ENCODE measurements at regions not wholly inside any gene's neighbourhood (a gene's known extent, or its start where the extent isn't known, plus 50 kb on each side); places are given as distances from the start of the nearest gene placed in this dataset.

GRCh38 chr5:52448111-52448510 is 339.6 kb upstream of the ITGA1 start:
- 36% methylated on average over 2 of the region's 2 CpGs for WGBS (ENCODE audit: low lambda C conversion rate)
- H2AFZ ChIP-seq (ENCODE audit: low read depth), result 0 out of 2 replicates have a peak overlapping the region, but pooled peaks have one; percentile 46
- H3K4me2 ChIP-seq, result no peak overlapping the region
- no peak overlapping the region for H3K9ac ChIP-seq
- no peaks in the 10 kb centered on the region for H3K79me2 ChIP-seq (ENCODE audit: insufficient read depth)
- no peak for DNase-seq
- POLR2A ChIA-PET, result no interaction called here
- TF ChIP-seq SIN3A (IDR thresholded peaks at IDR 0.05; ENCODE audit: borderline replicate concordance, low read depth, low read length) (no peak), FOXM1 (IDR thresholded peaks at IDR 0.05; ENCODE audit: low read depth) (no peak), JUND (IDR thresholded peaks at IDR 0.05) (no peak), REST (IDR thresholded peaks at IDR 0.05; ENCODE audit: low read depth, low read length) (no peak), ELF1 (IDR thresholded peaks at IDR 0.05) (no peak)
- TF ChIP-seq, protein P1, sequence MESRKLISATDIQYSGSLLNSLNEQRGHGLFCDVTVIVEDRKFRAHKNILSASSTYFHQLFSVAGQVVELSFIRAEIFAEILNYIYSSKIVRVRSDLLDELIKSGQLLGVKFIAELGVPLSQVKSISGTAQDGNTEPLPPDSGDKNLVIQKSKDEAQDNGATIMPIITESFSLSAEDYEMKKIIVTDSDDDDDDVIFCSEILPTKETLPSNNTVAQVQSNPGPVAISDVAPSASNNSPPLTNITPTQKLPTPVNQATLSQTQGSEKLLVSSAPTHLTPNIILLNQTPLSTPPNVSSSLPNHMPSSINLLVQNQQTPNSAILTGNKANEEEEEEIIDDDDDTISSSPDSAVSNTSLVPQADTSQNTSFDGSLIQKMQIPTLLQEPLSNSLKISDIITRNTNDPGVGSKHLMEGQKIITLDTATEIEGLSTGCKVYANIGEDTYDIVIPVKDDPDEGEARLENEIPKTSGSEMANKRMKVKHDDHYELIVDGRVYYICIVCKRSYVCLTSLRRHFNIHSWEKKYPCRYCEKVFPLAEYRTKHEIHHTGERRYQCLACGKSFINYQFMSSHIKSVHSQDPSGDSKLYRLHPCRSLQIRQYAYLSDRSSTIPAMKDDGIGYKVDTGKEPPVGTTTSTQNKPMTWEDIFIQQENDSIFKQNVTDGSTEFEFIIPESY (IDR thresholded peaks at IDR 0.05; ENCODE audit: borderline replicate concordance, low read depth), result no peak
- TF ChIP-seq, protein P2, sequence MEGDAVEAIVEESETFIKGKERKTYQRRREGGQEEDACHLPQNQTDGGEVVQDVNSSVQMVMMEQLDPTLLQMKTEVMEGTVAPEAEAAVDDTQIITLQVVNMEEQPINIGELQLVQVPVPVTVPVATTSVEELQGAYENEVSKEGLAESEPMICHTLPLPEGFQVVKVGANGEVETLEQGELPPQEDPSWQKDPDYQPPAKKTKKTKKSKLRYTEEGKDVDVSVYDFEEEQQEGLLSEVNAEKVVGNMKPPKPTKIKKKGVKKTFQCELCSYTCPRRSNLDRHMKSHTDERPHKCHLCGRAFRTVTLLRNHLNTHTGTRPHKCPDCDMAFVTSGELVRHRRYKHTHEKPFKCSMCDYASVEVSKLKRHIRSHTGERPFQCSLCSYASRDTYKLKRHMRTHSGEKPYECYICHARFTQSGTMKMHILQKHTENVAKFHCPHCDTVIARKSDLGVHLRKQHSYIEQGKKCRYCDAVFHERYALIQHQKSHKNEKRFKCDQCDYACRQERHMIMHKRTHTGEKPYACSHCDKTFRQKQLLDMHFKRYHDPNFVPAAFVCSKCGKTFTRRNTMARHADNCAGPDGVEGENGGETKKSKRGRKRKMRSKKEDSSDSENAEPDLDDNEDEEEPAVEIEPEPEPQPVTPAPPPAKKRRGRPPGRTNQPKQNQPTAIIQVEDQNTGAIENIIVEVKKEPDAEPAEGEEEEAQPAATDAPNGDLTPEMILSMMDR (IDR thresholded peaks at IDR 0.05), result no peak
- H4K20me1 ChIP-seq (ENCODE audit: insufficient read depth), result no peaks in the 10 kb centered on the region
- no peak overlapping the region for H3K4me3 ChIP-seq (ENCODE audit: low read depth in 2 of 2, low read length in 1 of 2)
- no peaks in the 10 kb centered on the region for H3K36me3 ChIP-seq (replicated peaks in 1 of 2; ENCODE audit: control insufficient read depth in 1 of 2, insufficient read depth in 2 of 2, low read length in 1 of 2)
- CTCF ChIA-PET, result no interaction called here
- no peaks in the 10 kb centered on the region for H3K9me3 ChIP-seq
- H3F3A ChIP-seq (replicated peaks; ENCODE audit: insufficient read depth), result no peaks in the 10 kb centered on the region
- H3K27me3 ChIP-seq (ENCODE audit: insufficient read depth), result no peaks in the 10 kb centered on the region
- no peaks in the 10 kb centered on the region for H3K9me2 ChIP-seq
- no peaks in the 10 kb centered on the region; a peak in 1 of 4 replicates for H3K4me1 ChIP-seq (ENCODE audit: control insufficient read depth in 1 of 2, insufficient read depth in 2 of 2, low read depth in 1 of 2, low read length in 1 of 2)
- H3K27ac ChIP-seq (ENCODE audit: low read depth in 2 of 2, low read length in 1 of 2), result no peak overlapping the region

GRCh38 chr5:52449516-52449915 is 338.2 kb upstream of the ITGA1 start:
- peak overlapping the region; percentile 63; the same call in 1 of the 2 replicates for H2AFZ ChIP-seq (ENCODE audit: low read depth)
- no peak for DNase-seq
- H3K36me3 ChIP-seq (replicated peaks in 1 of 2; ENCODE audit: control insufficient read depth in 1 of 2, insufficient read depth in 2 of 2, low read length in 1 of 2), result no peaks in the 10 kb centered on the region
- no peaks in the 10 kb centered on the region for H3F3A ChIP-seq (replicated peaks; ENCODE audit: insufficient read depth)
- no peaks in the 10 kb centered on the region for H3K9me2 ChIP-seq
- no peaks in the 10 kb centered on the region; a peak in 1 of 4 replicates for H3K4me1 ChIP-seq (ENCODE audit: control insufficient read depth in 1 of 2, insufficient read depth in 2 of 2, low read depth in 1 of 2, low read length in 1 of 2)
- no peak overlapping the region for H3K4me2 ChIP-seq
- 21% methylated on average over 3 of the region's 3 CpGs for WGBS (ENCODE audit: low lambda C conversion rate)
- POLR2A ChIA-PET, result no interaction called here
- no peaks in the 10 kb centered on the region for H3K9me3 ChIP-seq
- H3K27me3 ChIP-seq (ENCODE audit: insufficient read depth), result no peaks in the 10 kb centered on the region
- CTCF ChIA-PET, result no interaction called here
- H4K20me1 ChIP-seq (ENCODE audit: insufficient read depth), result no peaks in the 10 kb centered on the region
- H3K4me3 ChIP-seq (ENCODE audit: low read depth in 2 of 2, low read length in 1 of 2), result no peak overlapping the region
- no peak overlapping the region for H3K9ac ChIP-seq
- no peak overlapping the region for H3K27ac ChIP-seq (ENCODE audit: low read depth in 2 of 2, low read length in 1 of 2)
- no peaks in the 10 kb centered on the region for H3K79me2 ChIP-seq (ENCODE audit: insufficient read depth)
- TF ChIP-seq NFIC (IDR thresholded peaks at IDR 0.05; ENCODE audit: borderline replicate concordance) (no peak), EZH2phosphoT487 (IDR thresholded peaks at IDR 0.05; ENCODE audit: borderline replicate concordance, low read depth) (no peak), FOXJ3 (CRISPR knock-in tag; IDR thresholded peaks at IDR 0.05) (no peak), TAF1 (IDR thresholded peaks at IDR 0.05; ENCODE audit: borderline replicate concordance, low read depth, low read length) (no peak), SMC3 (IDR thresholded peaks at IDR 0.05; ENCODE audit: low read depth, low read length) (no peak), REST (IDR thresholded peaks at IDR 0.05; ENCODE audit: low read depth, low read length) (no peak), RAD21 (IDR thresholded peaks at IDR 0.05; ENCODE audit: low read length) (no peak), RCOR1 (IDR thresholded peaks at IDR 0.05; ENCODE audit: low read length) (no peak)
- TF ChIP-seq, protein P2 (IDR thresholded peaks at IDR 0.05), result no peak
